MCF 10A (cell line): ENCODE measurements at regions not wholly inside any gene's neighbourhood (a gene's known extent, or its start where the extent isn't known, plus 50 kb on each side); places are given as distances from the start of the nearest gene placed in this dataset.

Experiments used
- BruUV-seq: library from RNA; stranded (reverse); fragments of 400-500 nt; replicated peaks from 2 replicates; lab custom pipeline; 2021; lab: Mats Ljungman, UMichigan
- CTCF ChIA-PET: fragments of 300-600 bp; sonication (Branson Sonifier 250); formaldehyde crosslinking; extraction: SDS; loops from one replicate; lab custom pipeline; 2021; ENCODE audit warnings: antibody characterized with exemption, inconsistent platforms; lab: Yijun Ruan, JAX
- POLR2A ChIA-PET: fragments of 300-600, 350-650 bp; sonication (Branson Sonifier 250); formaldehyde crosslinking; extraction: SDS; loops from one replicate; lab custom pipeline; 2020; ENCODE audit warnings: antibody characterized with exemption, inconsistent platforms; lab: Yijun Ruan, JAX
- DNase-seq: peaks from one replicate; pipeline ENCODE4 v3.0.0-alpha.2; 2018; ENCODE audit not compliant: unreplicated experiment
- H3K27ac Mint-ChIP-seq: one replicate; pipeline ENCODE4 v1.8.0; 2022; ENCODE audit warnings: mild to moderate bottlenecking, low read depth, mixed read lengths; ENCODE audit not compliant: unreplicated experiment
- H3K27me3 Mint-ChIP-seq: one replicate; pipeline ENCODE4 v1.8.0; 2022; ENCODE audit warnings: mixed read lengths; ENCODE audit not compliant: insufficient read depth, unreplicated experiment
- H3K36me3 Mint-ChIP-seq: one replicate; pipeline ENCODE4 v1.8.0; 2022; ENCODE audit warnings: mild to moderate bottlenecking, moderate library complexity, mixed read lengths; ENCODE audit not compliant: insufficient read depth, unreplicated experiment
- H3K4me1 Mint-ChIP-seq: one replicate; pipeline ENCODE4 v1.8.0; 2022; ENCODE audit warnings: mixed read lengths; ENCODE audit not compliant: insufficient read depth, unreplicated experiment
- H3K4me3 Mint-ChIP-seq: one replicate; pipeline ENCODE4 v1.8.0; 2022; ENCODE audit warnings: mild to moderate bottlenecking, moderate library complexity, mixed read lengths; ENCODE audit not compliant: unreplicated experiment
- H3K9me3 Mint-ChIP-seq: one replicate; pipeline ENCODE4 v1.8.0; 2022; ENCODE audit warnings: mixed read lengths; ENCODE audit not compliant: unreplicated experiment
- CTCF ChIP-seq: fragments of 200-600 bp; IDR thresholded peaks from one replicate; pipeline ENCODE4 v1.8.0; 2022; ENCODE audit warnings: antibody characterized with exemption, mild to moderate bottlenecking; ENCODE audit not compliant: unreplicated experiment
- intact Hi-C: fragments of 100-400 bp; cut with micrococcal nuclease; formaldehyde crosslinking; loops from 2 replicates; pipeline ENCODE4 v1.14.1; 2022

- intact Hi-C loops, result no loop called here
- BruUV-seq, result no TSS peak
- Mint-ChIP-seq H3K4me1 (no peaks in the 10 kb centered on the region), H3K4me3 (no peak overlapping the region), H3K27ac (no peak overlapping the region), H3K36me3 (no peaks in the 10 kb centered on the region), H3K9me3 (no peaks in the 10 kb centered on the region), H3K27me3 (peaks cover 12% of the 10 kb centered on the region)
- ChIA-PET POLR2A (no interaction called here), CTCF (interaction anchor here (0.9 kb wide), 1 partner anchor 216 kb away, joined by 4 read pairs; no protein-coding TSS in a partner anchor)
- no peak for DNase-seq
- TF ChIP-seq CTCF, result no peak
These were observed 153.7 kb downstream of the EFNB1 start for GRCh38 chrX:68982476-68982875.

GRCh38 chrX:68980906-68981616 is 152.2 kb downstream of the EFNB1 start:
- Mint-ChIP-seq H3K4me1 (no peaks in the 10 kb centered on the region), H3K27me3 (peaks cover 13% of the 10 kb centered on the region), H3K27ac (no peak overlapping the region), H3K4me3 (no peak overlapping the region), H3K9me3 (peaks cover 2% of the 10 kb centered on the region), H3K36me3 (no peaks in the 10 kb centered on the region)
- no peak for TF ChIP-seq CTCF
- DNase-seq, result no peak
- intact Hi-C loops, result no loop called here
- ChIA-PET POLR2A (no interaction called here), CTCF (interaction anchor here (0.6 to 0.9 kb wide), 4 partner anchors 8 to 520 kb away, joined by 3 to 4 read pairs (median 3); no protein-coding TSS in a partner anchor)
- BruUV-seq, result no TSS peak

- Mint-ChIP-seq H3K27me3 (peaks cover 13% of the 10 kb centered on the region), H3K4me1 (no peaks in the 10 kb centered on the region), H3K27ac (no peak overlapping the region), H3K36me3 (no peaks in the 10 kb centered on the region), H3K4me3 (no peak overlapping the region), H3K9me3 (peaks cover 18% of the 10 kb centered on the region)
- CTCF ChIA-PET, result interaction anchor here (0.6 to 1.3 kb wide), 2 partner anchors 66 to 94 kb away, joined by 3 read pairs; no protein-coding TSS in a partner anchor
- BruUV-seq, result no TSS peak
- intact Hi-C loops, result no loop called here
- no peak for DNase-seq
- POLR2A ChIA-PET, result interaction anchor here (1.1 kb wide), 1 partner anchor 24 kb away, joined by 3 read pairs; no protein-coding TSS in a partner anchor
- TF ChIP-seq CTCF, result no peak
These were observed 149.8 kb downstream of the EFNB1 start for GRCh38 chrX:68978655-68979054.

- DNase-seq, result no peak
- Mint-ChIP-seq H3K27me3 (peaks cover 13% of the 10 kb centered on the region), H3K4me1 (no peaks in the 10 kb centered on the region), H3K9me3 (peaks cover 18% of the 10 kb centered on the region), H3K4me3 (no peak overlapping the region), H3K27ac (no peak overlapping the region), H3K36me3 (no peaks in the 10 kb centered on the region)
- no TSS peak for BruUV-seq
- CTCF ChIA-PET, result interaction anchor here (0.6 to 1.3 kb wide), 4 partner anchors 30 to 567 kb away, joined by 3 read pairs; no protein-coding TSS in a partner anchor
- POLR2A ChIA-PET, result interaction anchor here (1.1 kb wide), 1 partner anchor 24 kb away, joined by 3 read pairs; no protein-coding TSS in a partner anchor
- intact Hi-C loops, result no loop called here
- no peak for TF ChIP-seq CTCF
These were observed 149.4 kb downstream of the EFNB1 start for GRCh38 chrX:68978255-68978654.
